Tibial artery (tissue), 4 donors: ENCODE measurements at regions not wholly inside any gene's neighbourhood (a gene's known extent, or its start where the extent isn't known, plus 50 kb on each side); places are given as distances from the start of the nearest gene placed in this dataset.

ENCODE experiments used
- DNase-seq, 2 donors: peaks; one replicate each; pipeline ENCODE4 v3.0.0-alpha.2; 2019
- H3K27ac ChIP-seq, 2 donors: fragments of 200-600 bp; sonication (generic) in 1 of 2; 1 replicate in 1 of 2; 2 replicates in 1 of 2; pipeline ENCODE4 v1.5.1; 2018 to 2019; ENCODE audit warnings: mild to moderate bottlenecking in 1 of 2
- H3K27me3 ChIP-seq, 2 donors: fragments of 200-600 bp; sonication (generic) in 1 of 2; one replicate each; pipeline versions ENCODE4 v1.5.1 to v1.6.0; 2016 to 2019
- H3K36me3 ChIP-seq, 3 donors: fragments of 200-600 bp; sonication (generic) in 2 of 3; one replicate each; pipeline ENCODE4 v1.5.1; 2016 to 2019; ENCODE audit warnings: mild to moderate bottlenecking in 2 of 3
- H3K4me1 ChIP-seq, 4 donors: fragments of 200-600 bp; sonication (generic) in 2 of 4; 1 replicate in 3 of 4; 2 replicates in 1 of 4; pipeline ENCODE4 v1.5.1; 2016 to 2019
- H3K4me3 ChIP-seq, 2 donors: fragments of 200-600 bp; sonication (generic) in 1 of 2; 1 replicate in 1 of 2; 2 replicates in 1 of 2; pipeline ENCODE4 v1.5.1; 2018 to 2019; ENCODE audit warnings: mild to moderate bottlenecking in 2 of 2
- H3K9me3 ChIP-seq, 3 donors: fragments of 200-600 bp; sonication (generic) in 1 of 3; one replicate each; pipeline ENCODE4 v1.5.1; 2016 to 2019
- intact Hi-C: fragments of 100-400 bp; cut with DNase I; formaldehyde crosslinking; loops from one replicate; pipeline ENCODE4 v1.15.0; 2023; ENCODE audit warnings: low total_unique reads
- TF ChIP-seq, protein P1 (sequence below), 2 experiments: fragments of 200-600 bp in 1 of 2; fragments of 450-650 bp in 1 of 2; IDR thresholded peaks; one replicate each; pipeline ENCODE4 v1.5.1; 2017 to 2019; ENCODE audit warnings: antibody characterized with exemption in 2 of 2, mild to moderate bottlenecking in 1 of 2, moderate library complexity in 1 of 2

- Histone ChIP-seq H3K27ac (no peak overlapping the region), H3K36me3 (no peaks in the 10 kb centered on the region), H3K4me3 (no peak overlapping the region), H3K27me3 (no peaks in the 10 kb centered on the region), H3K4me1 (no peaks in the 10 kb centered on the region), H3K9me3 (peaks cover 0 to 2% (median 0%) of the 10 kb centered on the region in 3 donors)
- no peak for DNase-seq
- intact Hi-C loops = no loop called here
- TF ChIP-seq, protein P1, sequence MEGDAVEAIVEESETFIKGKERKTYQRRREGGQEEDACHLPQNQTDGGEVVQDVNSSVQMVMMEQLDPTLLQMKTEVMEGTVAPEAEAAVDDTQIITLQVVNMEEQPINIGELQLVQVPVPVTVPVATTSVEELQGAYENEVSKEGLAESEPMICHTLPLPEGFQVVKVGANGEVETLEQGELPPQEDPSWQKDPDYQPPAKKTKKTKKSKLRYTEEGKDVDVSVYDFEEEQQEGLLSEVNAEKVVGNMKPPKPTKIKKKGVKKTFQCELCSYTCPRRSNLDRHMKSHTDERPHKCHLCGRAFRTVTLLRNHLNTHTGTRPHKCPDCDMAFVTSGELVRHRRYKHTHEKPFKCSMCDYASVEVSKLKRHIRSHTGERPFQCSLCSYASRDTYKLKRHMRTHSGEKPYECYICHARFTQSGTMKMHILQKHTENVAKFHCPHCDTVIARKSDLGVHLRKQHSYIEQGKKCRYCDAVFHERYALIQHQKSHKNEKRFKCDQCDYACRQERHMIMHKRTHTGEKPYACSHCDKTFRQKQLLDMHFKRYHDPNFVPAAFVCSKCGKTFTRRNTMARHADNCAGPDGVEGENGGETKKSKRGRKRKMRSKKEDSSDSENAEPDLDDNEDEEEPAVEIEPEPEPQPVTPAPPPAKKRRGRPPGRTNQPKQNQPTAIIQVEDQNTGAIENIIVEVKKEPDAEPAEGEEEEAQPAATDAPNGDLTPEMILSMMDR (IDR thresholded peaks at IDR 0.05) = no peak
Observed at GRCh38 chr16:26731729-26732128, 335.0 kb upstream of the C16orf82 start.

DNA sequence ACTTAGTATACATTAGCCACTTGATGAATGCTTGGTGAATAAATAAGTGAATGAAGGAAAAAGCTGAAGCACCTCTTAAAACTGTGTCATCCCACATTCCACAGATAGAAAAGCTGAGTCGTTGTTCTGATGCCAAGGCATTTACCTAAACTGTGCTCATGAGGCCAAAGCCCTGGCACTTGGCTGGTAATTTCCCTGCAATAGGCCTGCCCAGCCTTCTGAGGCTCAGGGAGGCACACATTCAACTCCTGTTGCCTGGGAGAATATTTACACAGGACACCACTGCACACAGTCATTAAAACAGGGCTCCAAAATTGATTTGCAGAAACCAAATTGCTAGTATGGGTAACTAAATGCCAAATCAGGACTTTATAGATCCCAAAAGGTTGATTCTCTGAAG lies 333.0 kb upstream of the C16orf82 start:
- Histone ChIP-seq H3K27ac (no peak overlapping the region), H3K9me3 (peaks cover 0 to 2% (median 0%) of the 10 kb centered on the region in 3 donors), H3K4me3 (no peak overlapping the region), H3K4me1 (no peaks in the 10 kb centered on the region), H3K36me3 (no peaks in the 10 kb centered on the region), H3K27me3 (no peaks in the 10 kb centered on the region)
- DNase-seq = no peak
- TF ChIP-seq, protein P1 (IDR thresholded peaks at IDR 0.05) = no peak
- intact Hi-C loops = no loop called here

- no peaks in the 10 kb centered on the region for H3K27me3 ChIP-seq
- intact Hi-C loops = no loop called here
- no peaks in the 10 kb centered on the region for H3K36me3 ChIP-seq
- H3K9me3 ChIP-seq = peaks cover 0 to 2% (median 0%) of the 10 kb centered on the region in 3 donors
- TF ChIP-seq, protein P1 (IDR thresholded peaks at IDR 0.05) = no peak
- no peaks in the 10 kb centered on the region for H3K4me1 ChIP-seq
- no peak overlapping the region for H3K4me3 ChIP-seq
- no peak for DNase-seq
- H3K27ac ChIP-seq = no peak overlapping the region
Observed at GRCh38 chr16:26735521-26735920, 331.2 kb upstream of the C16orf82 start.

DNA sequence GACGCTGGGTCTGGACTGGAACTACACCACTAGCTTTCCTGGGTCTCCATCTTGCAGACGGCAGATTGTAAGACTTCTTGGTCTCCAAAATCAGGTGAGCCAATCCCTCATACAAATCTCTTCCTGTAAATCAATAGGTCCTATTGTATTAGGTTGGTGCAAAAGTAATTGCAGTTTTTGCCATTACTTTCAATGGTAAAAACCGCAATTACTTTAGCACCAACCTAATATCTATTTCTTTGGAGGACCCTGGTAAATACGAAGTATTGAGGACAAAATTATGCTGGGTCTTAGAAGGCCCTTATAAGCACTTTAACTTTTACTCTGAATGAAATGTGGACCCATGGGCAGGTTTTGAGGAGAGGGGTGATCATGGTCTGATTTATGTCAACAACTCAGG lies 330.6 kb upstream of the C16orf82 start:
- TF ChIP-seq, protein P1 (IDR thresholded peaks at IDR 0.05) = no peak
- no peak overlapping the region for H3K27ac ChIP-seq
- H3K36me3 ChIP-seq = no peaks in the 10 kb centered on the region
- no peak overlapping the region for H3K4me3 ChIP-seq
- intact Hi-C loops = no loop called here
- no peak for DNase-seq
- H3K4me1 ChIP-seq = no peaks in the 10 kb centered on the region
- no peaks in the 10 kb centered on the region for H3K27me3 ChIP-seq
- H3K9me3 ChIP-seq = peaks cover 0 to 2% (median 0%) of the 10 kb centered on the region in 3 donors

DNA sequence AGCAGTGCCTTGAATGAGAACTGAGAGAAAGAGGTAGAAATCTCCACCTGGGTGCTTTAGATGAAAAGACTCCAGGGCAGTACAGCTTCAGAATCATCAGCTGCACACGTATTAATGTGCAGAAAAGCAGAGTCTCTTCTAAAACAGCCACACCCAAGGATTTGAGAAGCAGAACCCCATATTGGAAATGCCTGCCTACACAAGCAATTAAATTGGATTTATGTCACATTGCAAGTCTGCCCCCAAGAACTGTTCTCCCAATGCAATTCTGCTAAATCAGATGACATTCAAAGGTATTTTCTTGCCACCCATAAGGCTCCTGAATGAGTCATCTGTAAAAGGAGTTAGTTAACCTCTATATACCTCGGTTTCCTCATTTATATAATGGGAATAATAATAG lies 326.0 kb upstream of the C16orf82 start:
- DNase-seq = no peak
- TF ChIP-seq, protein P1 (IDR thresholded peaks at IDR 0.05) = no peak
- no peaks in the 10 kb centered on the region for H3K9me3 ChIP-seq
- H3K36me3 ChIP-seq = no peaks in the 10 kb centered on the region
- no peak overlapping the region for H3K27ac ChIP-seq
- no peaks in the 10 kb centered on the region for H3K27me3 ChIP-seq
- H3K4me1 ChIP-seq = no peaks in the 10 kb centered on the region
- intact Hi-C loops = no loop called here
- H3K4me3 ChIP-seq = no peak overlapping the region

DNA sequence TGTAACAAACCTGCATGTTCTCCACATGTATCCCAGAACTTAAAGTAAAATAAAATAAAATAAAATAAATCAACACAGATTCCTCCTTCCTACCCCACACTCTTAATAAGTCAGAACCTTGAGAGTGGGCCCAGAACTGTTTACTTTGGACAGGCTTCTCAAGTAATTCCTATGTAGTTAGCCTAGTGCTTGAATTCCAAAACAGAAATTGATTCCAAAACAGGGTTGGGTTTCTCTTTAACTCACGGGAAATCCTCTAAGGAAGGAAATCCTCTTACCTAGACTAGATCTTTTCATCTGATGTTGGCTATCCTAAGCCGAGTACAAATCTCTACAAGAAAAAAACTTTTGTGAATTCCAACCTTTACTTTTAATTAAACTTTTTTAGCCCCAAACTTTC lies 324.7 kb upstream of the C16orf82 start:
- Histone ChIP-seq H3K4me1 (no peaks in the 10 kb centered on the region), H3K27me3 (no peaks in the 10 kb centered on the region), H3K9me3 (no peaks in the 10 kb centered on the region), H3K4me3 (no peak overlapping the region), H3K27ac (no peak overlapping the region), H3K36me3 (no peaks in the 10 kb centered on the region)
- intact Hi-C loops = no loop called here
- DNase-seq = no peak
- TF ChIP-seq, protein P1 (IDR thresholded peaks at IDR 0.05) = no peak
